Neural progenitor cell (in vitro differentiated cells): ENCODE measurements at regions not wholly inside any gene's neighbourhood (a gene's known extent, or its start where the extent isn't known, plus 50 kb on each side); places are given as distances from the start of the nearest gene placed in this dataset.
A peak's percentile ranks its signal among the peaks of the same experiment; 100 is the strongest.

Experiments
- DNase-seq: peaks from one replicate; pipeline ENCODE4 v3.0.0-alpha.2; 2016; ENCODE audit warnings: low spot score
- H2AFZ ChIP-seq: fragments of 200-600 bp; sonication (generic); replicated peaks from 2 replicates; pipeline ENCODE4 v1.6.1; 2016; ENCODE audit warnings: antibody characterized with exemption
- H3F3A ChIP-seq: fragments of 200-600 bp; sonication (generic); 2 replicates; pipeline ENCODE4 v1.6.1; 2016; ENCODE audit warnings: antibody characterized with exemption, low read depth
- H3K27ac ChIP-seq: fragments of 200-600 bp; sonication (generic); 2 replicates; pipeline ENCODE4 v1.5.1; 2016; ENCODE audit warnings: mild to moderate bottlenecking
- H3K27me3 ChIP-seq: fragments of 200-600 bp; sonication (generic); 2 replicates; pipeline ENCODE4 v1.6.1; 2016; ENCODE audit warnings: mild to moderate bottlenecking, moderate library complexity
- H3K36me3 ChIP-seq: fragments of 200-600 bp; sonication (generic); 2 replicates; pipeline ENCODE4 v1.5.1; 2016
- H3K4me1 ChIP-seq: fragments of 200-600 bp; sonication (generic); 2 replicates; pipeline ENCODE4 v1.6.1; 2016; ENCODE audit warnings: mixed run types
- H3K4me2 ChIP-seq: fragments of 200-600 bp; sonication (generic); 2 replicates; pipeline ENCODE4 v1.6.1; 2016
- H3K4me3 ChIP-seq: fragments of 200-600 bp; sonication (generic); 2 replicates; pipeline ENCODE4 v1.5.1; 2016
- H3K79me2 ChIP-seq: fragments of 200-600 bp; sonication (generic); 2 replicates; pipeline ENCODE4 v1.6.1; 2016; ENCODE audit warnings: low read depth
- H3K9ac ChIP-seq: fragments of 200-600 bp; sonication (generic); 2 replicates; pipeline ENCODE4 v1.6.1; 2016
- H3K9me3 ChIP-seq: fragments of 200-600 bp; sonication (generic); 2 replicates; pipeline ENCODE4 v1.5.1; 2016; ENCODE audit warnings: low read depth
- H4K20me1 ChIP-seq: fragments of 200-600 bp; sonication (generic); 2 replicates; pipeline ENCODE4 v1.6.1; 2016; ENCODE audit warnings: low read depth
- H3K27ac Mint-ChIP-seq: 3 replicates; pipeline ENCODE4 v1.8.0; 2021; ENCODE audit warnings: mixed read lengths
- H3K27me3 Mint-ChIP-seq: 2 replicates; pipeline ENCODE4 v1.8.0; 2022; ENCODE audit warnings: low read depth, mild to moderate bottlenecking, inconsistent platforms, moderate library complexity, mixed read lengths; ENCODE audit not compliant: insufficient read depth
- H3K36me3 Mint-ChIP-seq: 3 replicates; pipeline ENCODE4 v1.8.0; 2021; ENCODE audit warnings: mixed read lengths
- H3K4me1 Mint-ChIP-seq: 3 replicates; pipeline ENCODE4 v1.8.0; 2021; ENCODE audit warnings: mixed read lengths
- H3K4me3 Mint-ChIP-seq: 3 replicates; pipeline ENCODE4 v1.8.0; 2021; ENCODE audit warnings: mild to moderate bottlenecking, moderate library complexity, mixed read lengths
- H3K9me3 Mint-ChIP-seq: 3 replicates; pipeline ENCODE4 v1.8.0; 2020; ENCODE audit warnings: mixed read lengths
- EZH2 ChIP-seq: fragments of 200-600 bp; sonication (generic); IDR thresholded peaks from 2 replicates; pipeline ENCODE4 v1.6.1; 2017; ENCODE audit warnings: antibody characterized with exemption, mild to moderate bottlenecking, moderate library complexity
- EZH2phosphoT487 ChIP-seq: fragments of 200-600 bp; sonication (generic); IDR thresholded peaks from 2 replicates; pipeline ENCODE4 v1.6.1; 2017; ENCODE audit warnings: antibody characterized with exemption
- TF ChIP-seq, protein P1 (sequence below): fragments of 200-600 bp; sonication (generic); IDR thresholded peaks from 2 replicates; pipeline ENCODE4 v1.5.1; 2017; ENCODE audit warnings: antibody characterized with exemption, mild to moderate bottlenecking

DNA sequence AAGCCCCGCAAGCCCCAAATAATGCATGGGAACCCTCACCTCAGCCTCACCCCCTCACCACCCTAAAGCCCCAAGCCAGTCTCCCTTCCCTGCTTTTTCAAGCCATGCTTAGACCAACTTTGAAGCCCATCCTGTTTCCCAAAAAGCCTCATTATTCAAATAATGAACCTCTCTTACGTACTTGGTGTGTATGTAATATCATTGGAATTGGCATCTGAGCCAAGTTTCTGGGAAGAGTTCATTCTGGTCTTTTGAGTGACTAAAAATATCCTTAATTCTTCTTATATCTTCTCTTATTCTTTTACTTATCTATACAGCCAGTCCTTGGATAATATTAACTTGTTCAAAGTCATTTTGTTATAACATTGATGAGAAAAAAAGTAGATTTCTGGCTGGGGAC is 875.8 kb upstream of the SLIT2 start:
- H3K4me1 Mint-ChIP-seq = peaks cover 21% of the 10 kb centered on the region
- no peak overlapping the region for H2AFZ ChIP-seq
- H3K9me3 ChIP-seq = no peaks in the 10 kb centered on the region
- TF ChIP-seq, protein P1, sequence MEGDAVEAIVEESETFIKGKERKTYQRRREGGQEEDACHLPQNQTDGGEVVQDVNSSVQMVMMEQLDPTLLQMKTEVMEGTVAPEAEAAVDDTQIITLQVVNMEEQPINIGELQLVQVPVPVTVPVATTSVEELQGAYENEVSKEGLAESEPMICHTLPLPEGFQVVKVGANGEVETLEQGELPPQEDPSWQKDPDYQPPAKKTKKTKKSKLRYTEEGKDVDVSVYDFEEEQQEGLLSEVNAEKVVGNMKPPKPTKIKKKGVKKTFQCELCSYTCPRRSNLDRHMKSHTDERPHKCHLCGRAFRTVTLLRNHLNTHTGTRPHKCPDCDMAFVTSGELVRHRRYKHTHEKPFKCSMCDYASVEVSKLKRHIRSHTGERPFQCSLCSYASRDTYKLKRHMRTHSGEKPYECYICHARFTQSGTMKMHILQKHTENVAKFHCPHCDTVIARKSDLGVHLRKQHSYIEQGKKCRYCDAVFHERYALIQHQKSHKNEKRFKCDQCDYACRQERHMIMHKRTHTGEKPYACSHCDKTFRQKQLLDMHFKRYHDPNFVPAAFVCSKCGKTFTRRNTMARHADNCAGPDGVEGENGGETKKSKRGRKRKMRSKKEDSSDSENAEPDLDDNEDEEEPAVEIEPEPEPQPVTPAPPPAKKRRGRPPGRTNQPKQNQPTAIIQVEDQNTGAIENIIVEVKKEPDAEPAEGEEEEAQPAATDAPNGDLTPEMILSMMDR = no peak
- TF ChIP-seq EZH2phosphoT487 = no peak
- no peak for TF ChIP-seq EZH2
- no peaks in the 10 kb centered on the region for H3K27me3 ChIP-seq
- H3K9ac ChIP-seq = no peak overlapping the region
- H3K4me3 ChIP-seq = no peak overlapping the region
- no peak overlapping the region for H3K4me3 Mint-ChIP-seq
- H3K4me1 ChIP-seq = peaks cover 11% of the 10 kb centered on the region
- no peaks in the 10 kb centered on the region for H3K36me3 Mint-ChIP-seq
- no peak overlapping the region for H3K27ac ChIP-seq
- H3K4me2 ChIP-seq = no peak overlapping the region
- no peaks in the 10 kb centered on the region for H3F3A ChIP-seq
- H3K9me3 Mint-ChIP-seq = peaks cover 2% of the 10 kb centered on the region
- H4K20me1 ChIP-seq = no peaks in the 10 kb centered on the region
- no peak for DNase-seq
- H3K27ac Mint-ChIP-seq = peak overlapping the region; percentile 34
- H3K79me2 ChIP-seq = no peaks in the 10 kb centered on the region
- H3K27me3 Mint-ChIP-seq = no peaks in the 10 kb centered on the region
- H3K36me3 ChIP-seq = no peaks in the 10 kb centered on the region

DNA sequence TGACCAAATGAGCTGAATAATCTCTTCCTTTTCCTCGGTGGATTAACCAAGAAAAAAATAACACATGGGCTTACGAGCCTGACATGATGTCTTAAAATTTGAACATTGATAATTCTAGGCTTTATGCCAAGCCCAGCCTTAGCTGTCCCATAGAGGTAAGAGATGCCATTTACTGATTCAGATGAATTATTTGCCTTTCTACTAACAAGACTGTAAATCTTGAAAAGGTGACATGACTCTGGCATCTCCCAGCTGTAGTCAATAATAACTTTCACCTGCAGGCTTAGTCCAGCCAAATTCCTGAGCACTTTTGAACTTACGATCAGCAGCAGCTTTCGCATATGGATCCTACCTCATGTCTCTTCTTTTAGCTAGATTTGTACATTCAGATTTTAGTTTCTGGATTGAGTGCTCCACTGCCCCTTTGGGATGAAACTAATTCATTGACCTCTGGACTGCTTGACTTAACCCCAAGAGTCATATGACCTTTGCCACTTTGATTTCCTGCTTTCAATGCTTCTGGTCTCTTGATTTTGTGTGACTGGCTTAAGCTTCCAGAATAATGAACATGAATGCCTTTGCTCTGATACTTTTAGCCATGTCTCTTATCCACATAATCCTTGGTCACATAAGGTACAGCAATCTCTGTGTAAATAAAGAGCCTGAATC is 876.4 kb upstream of the SLIT2 start:
- H3K9me3 ChIP-seq = no peaks in the 10 kb centered on the region
- peaks cover 11% of the 10 kb centered on the region for H3K4me1 ChIP-seq
- H3K36me3 ChIP-seq = no peaks in the 10 kb centered on the region
- no peak overlapping the region for H3K27ac Mint-ChIP-seq
- no peak overlapping the region for H2AFZ ChIP-seq
- no peak overlapping the region for H3K9ac ChIP-seq
- no peak overlapping the region for H3K4me2 ChIP-seq
- no peak overlapping the region for H3K4me3 Mint-ChIP-seq
- H3K79me2 ChIP-seq = no peaks in the 10 kb centered on the region
- H3K36me3 Mint-ChIP-seq = no peaks in the 10 kb centered on the region
- TF ChIP-seq EZH2 (no peak), EZH2phosphoT487 (no peak)
- TF ChIP-seq, protein P1 = no peak
- no peaks in the 10 kb centered on the region for H4K20me1 ChIP-seq
- H3K4me3 ChIP-seq = no peak overlapping the region
- no peak for DNase-seq
- H3K27me3 ChIP-seq = no peaks in the 10 kb centered on the region
- H3F3A ChIP-seq = no peaks in the 10 kb centered on the region
- H3K9me3 Mint-ChIP-seq = peaks cover 2% of the 10 kb centered on the region
- H3K27ac ChIP-seq = no peak overlapping the region
- peaks cover 21% of the 10 kb centered on the region for H3K4me1 Mint-ChIP-seq
- H3K27me3 Mint-ChIP-seq = no peaks in the 10 kb centered on the region

DNA sequence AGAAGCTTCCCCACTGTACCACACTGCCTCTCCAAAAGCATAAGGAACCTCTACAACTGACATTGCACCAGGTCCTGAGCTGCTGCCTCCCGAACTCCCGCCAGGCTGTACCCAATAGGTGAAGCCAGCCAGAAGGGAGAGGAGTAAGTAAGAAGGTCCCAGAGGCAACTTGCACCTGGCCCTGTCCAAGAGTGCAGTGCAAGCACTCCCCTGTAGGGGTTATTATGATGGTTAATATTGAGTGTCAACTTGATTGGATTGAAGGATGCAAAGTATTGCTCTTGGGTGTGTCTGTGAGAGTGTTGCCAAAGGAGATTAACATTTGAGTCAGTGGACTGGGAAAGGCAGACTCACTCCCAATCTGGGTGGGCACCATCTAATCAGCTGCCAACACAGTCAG is 879.3 kb upstream of the SLIT2 start:
- H3K27ac ChIP-seq = no peak overlapping the region
- H3K4me3 ChIP-seq = no peak overlapping the region
- H3K4me2 ChIP-seq = no peak overlapping the region
- peaks cover 11% of the 10 kb centered on the region for H3K4me1 ChIP-seq
- H3K27me3 ChIP-seq = no peaks in the 10 kb centered on the region
- H3K9me3 ChIP-seq = no peaks in the 10 kb centered on the region
- H3K79me2 ChIP-seq = no peaks in the 10 kb centered on the region
- peaks cover 2% of the 10 kb centered on the region for H3K9me3 Mint-ChIP-seq
- H2AFZ ChIP-seq = no peak overlapping the region
- no peaks in the 10 kb centered on the region for H3K36me3 Mint-ChIP-seq
- no peak overlapping the region for H3K4me3 Mint-ChIP-seq
- H3K36me3 ChIP-seq = no peaks in the 10 kb centered on the region
- H3K27ac Mint-ChIP-seq = no peak overlapping the region
- H4K20me1 ChIP-seq = no peaks in the 10 kb centered on the region
- DNase-seq = no peak
- no peak overlapping the region for H3K9ac ChIP-seq
- H3F3A ChIP-seq = no peaks in the 10 kb centered on the region
- H3K27me3 Mint-ChIP-seq = no peaks in the 10 kb centered on the region
- peaks cover 21% of the 10 kb centered on the region for H3K4me1 Mint-ChIP-seq
- TF ChIP-seq EZH2 (no peak), EZH2phosphoT487 (no peak)
- TF ChIP-seq, protein P1 = no peak
